SK-N-MC (cell line): ENCODE measurements at regions not wholly inside any gene's neighbourhood (a gene's known extent, or its start where the extent isn't known, plus 50 kb on each side); places are given as distances from the start of the nearest gene placed in this dataset.

Experiments used
- EZH2 ChIP-seq: fragments of 200-600 bp; sonication (generic); IDR thresholded peaks from one replicate; pipeline ENCODE4 v1.6.1; 2017; ENCODE audit warnings: antibody characterized with exemption
- POLR2AphosphoS5 ChIP-seq: IDR thresholded peaks from 2 replicates; pipeline ENCODE4 v1.6.1; 2012; ENCODE audit warnings: mild to moderate bottlenecking, low read depth, low read length, borderline replicate concordance

DNA sequence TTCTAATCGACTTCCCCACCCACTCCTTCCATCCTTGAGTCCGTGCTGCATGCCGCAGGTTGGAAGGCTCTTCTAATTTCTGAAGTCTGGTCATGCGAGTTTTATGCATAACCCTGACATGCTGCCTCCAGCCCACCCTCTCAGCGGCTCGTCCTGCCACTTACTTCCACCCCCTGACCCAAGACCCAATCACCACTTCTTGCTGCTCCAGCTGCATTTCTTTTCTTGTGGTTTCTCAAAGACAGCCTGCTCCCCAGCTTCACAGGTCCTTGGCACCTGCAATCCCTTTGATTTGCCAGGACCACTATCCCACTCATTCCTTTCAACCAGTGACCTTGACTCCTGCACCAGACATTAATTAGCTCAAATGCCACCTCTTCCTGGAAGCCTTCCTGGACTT lies 486.7 kb downstream of the VRK1 start:
- TF ChIP-seq POLR2AphosphoS5 (no peak), EZH2 (no peak)
